ENCODE measurements at regions not wholly inside any gene's neighbourhood (a gene's known extent, or its start where the extent isn't known, plus 50 kb on each side); places are given as distances from the start of the nearest gene placed in this dataset.
"Not testable (repeated sequence)": the region's sequence is repeated elsewhere in the genome, so short reads cannot be mapped to it uniquely, and the experiment has no call there.

GRCh38 chr5:159498630-159499029, 168.3 kb upstream of the IL12B start:
- no peak for DNase-seq (ENCODE audit: low read depth, low spot score)

- DNase-seq (ENCODE audit: low read depth, low spot score): not testable (repeated sequence)
Measured at GRCh38 chr5:159502116-159502515, 171.8 kb upstream of the IL12B start.

GRCh38 chr5:159503236-159503635, 172.9 kb upstream of the IL12B start:
- no peak for DNase-seq (ENCODE audit: low read depth, low spot score)

- DNase-seq (ENCODE audit: low read depth, low spot score): no peak
Measured at GRCh38 chr5:159504106-159504856, 174.0 kb upstream of the IL12B start.

- no peak for DNase-seq (ENCODE audit: low read depth, low spot score)
Measured at GRCh38 chr5:159504857-159505304, 174.6 kb upstream of the IL12B start.

- no peak for DNase-seq (ENCODE audit: low read depth, low spot score)
Measured at GRCh38 chr5:159507055-159507454, 176.8 kb upstream of the IL12B start.

- no peak for DNase-seq (ENCODE audit: low read depth, low spot score)
Measured at GRCh38 chr5:159507661-159508060, 177.4 kb upstream of the IL12B start.

- no peak for DNase-seq (ENCODE audit: low read depth, low spot score)
Measured at GRCh38 chr5:159508344-159508743, 178.1 kb upstream of the IL12B start.

- no peak for DNase-seq (ENCODE audit: low read depth, low spot score)
Measured at GRCh38 chr5:159509002-159509660, 178.8 kb upstream of the IL12B start.

GRCh38 chr5:159510282-159510681, 180.0 kb upstream of the IL12B start:
- DNase-seq (ENCODE audit: low read depth, low spot score): peak; percentile 75

GRCh38 chr5:159511570-159511969, 181.3 kb upstream of the IL12B start:
- DNase-seq (ENCODE audit: low read depth, low spot score): no peak

- no peak for DNase-seq (ENCODE audit: low read depth, low spot score)
Measured at GRCh38 chr5:159512064-159512463, 181.8 kb upstream of the IL12B start.

GRCh38 chr5:159514229-159514810, 184.0 kb upstream of the IL12B start:
- DNase-seq (ENCODE audit: low read depth, low spot score): no peak

- DNase-seq (ENCODE audit: low read depth, low spot score): no peak
Measured at GRCh38 chr5:159515197-159515596, 184.9 kb upstream of the IL12B start.

- peak; percentile 15 for DNase-seq (ENCODE audit: low read depth, low spot score)
Measured at GRCh38 chr5:159515909-159516415, 185.7 kb upstream of the IL12B start.

GRCh38 chr5:159518371-159518770, 188.1 kb upstream of the IL12B start:
- DNase-seq (ENCODE audit: low read depth, low spot score): no peak

GRCh38 chr5:159519365-159519764, 189.1 kb upstream of the IL12B start:
- DNase-seq (ENCODE audit: low read depth, low spot score): no peak

GRCh38 chr5:159522841-159523240, 192.6 kb upstream of the IL12B start:
- no peak for DNase-seq (ENCODE audit: low read depth, low spot score)

GRCh38 chr5:159524279-159524678, 194.0 kb upstream of the IL12B start:
- not testable (repeated sequence) for DNase-seq (ENCODE audit: low read depth, low spot score)

GRCh38 chr5:159525117-159525516, 194.8 kb upstream of the IL12B start:
- DNase-seq (ENCODE audit: low read depth, low spot score): no peak

GRCh38 chr5:159527546-159528254, 197.4 kb upstream of the IL12B start:
- no peak for DNase-seq (ENCODE audit: low read depth, low spot score)

- DNase-seq (ENCODE audit: low read depth, low spot score): no peak
Measured at GRCh38 chr5:159531554-159532105, 201.3 kb upstream of the IL12B start.

Data from iPS DF 19.7 (cell line).